ENCODE measurements at regions not wholly inside any gene's neighbourhood (a gene's known extent, or its start where the extent isn't known, plus 50 kb on each side); places are given as distances from the start of the nearest gene placed in this dataset.
A peak's percentile ranks its signal among the peaks of the same experiment; 100 is the strongest.

DNA sequence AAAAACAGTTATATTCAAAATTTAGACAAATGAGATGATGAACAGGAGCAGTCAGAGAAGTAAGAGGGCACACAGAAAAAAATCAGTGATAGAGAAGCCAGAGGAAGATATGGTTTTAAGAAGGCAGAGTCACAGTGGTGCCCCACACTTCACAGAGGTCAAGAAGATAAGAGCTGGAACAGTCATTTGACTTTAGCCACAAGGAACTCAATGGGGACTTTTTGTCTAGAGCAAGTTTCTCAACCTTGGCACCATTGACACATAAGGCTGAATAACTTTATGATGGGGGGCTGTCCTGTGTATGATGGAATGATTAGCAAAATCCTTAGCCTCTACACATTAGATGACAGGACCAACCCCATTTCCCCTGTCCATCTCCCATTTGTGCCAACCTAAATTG lies 172.8 kb upstream of the PLEKHG7 start:
- no peak for DNase-seq

DNA sequence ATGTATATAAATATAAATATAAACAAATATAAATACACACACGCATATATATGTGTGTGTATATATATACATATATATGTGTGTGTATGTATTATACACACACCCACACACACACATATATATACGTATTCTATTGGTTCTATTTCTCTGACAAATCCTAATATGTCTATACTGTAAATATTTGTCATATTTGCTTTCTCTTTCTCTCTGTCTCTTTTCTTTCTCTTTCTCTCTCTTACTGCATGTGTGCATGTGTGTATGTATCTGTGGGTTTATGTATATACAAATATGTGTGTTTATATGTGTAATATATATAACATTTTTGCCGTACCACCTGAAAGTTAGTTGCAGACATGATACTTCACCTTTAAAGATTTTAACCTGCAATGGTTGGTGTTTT lies 174.2 kb upstream of the PLEKHG7 start:
- DNase-seq = no peak

- no peak for DNase-seq
Observed at GRCh38 chr12:92528097-92528496, 174.7 kb upstream of the PLEKHG7 start.

GRCh38 chr12:92524489-92524888 lies 178.3 kb upstream of the PLEKHG7 start:
- DNase-seq = no peak

DNA sequence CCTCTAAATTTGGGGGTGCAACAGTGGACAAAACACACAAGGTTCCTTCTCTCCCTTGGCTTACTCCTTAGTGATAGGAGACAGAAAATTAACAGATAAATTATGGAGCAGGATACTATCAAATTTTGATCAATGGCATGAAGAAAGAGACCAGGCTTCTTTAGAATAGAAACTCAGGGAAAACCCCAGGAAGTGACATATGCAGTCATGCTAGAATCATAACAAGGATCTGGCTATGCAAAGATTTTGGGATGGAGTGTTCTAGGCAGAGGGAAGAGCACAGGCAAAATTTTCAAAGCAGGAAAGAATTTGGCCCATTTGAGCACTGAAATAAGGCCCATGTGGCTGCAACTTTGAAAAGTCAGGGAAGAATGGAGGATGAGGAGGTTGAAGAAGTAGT lies 182.3 kb upstream of the PLEKHG7 start:
- no peak for DNase-seq

- no peak for DNase-seq
Observed at GRCh38 chr12:92519284-92519683, 183.5 kb upstream of the PLEKHG7 start.

- DNase-seq = no peak
Observed at GRCh38 chr12:92518071-92518470, 184.7 kb upstream of the PLEKHG7 start.

DNA sequence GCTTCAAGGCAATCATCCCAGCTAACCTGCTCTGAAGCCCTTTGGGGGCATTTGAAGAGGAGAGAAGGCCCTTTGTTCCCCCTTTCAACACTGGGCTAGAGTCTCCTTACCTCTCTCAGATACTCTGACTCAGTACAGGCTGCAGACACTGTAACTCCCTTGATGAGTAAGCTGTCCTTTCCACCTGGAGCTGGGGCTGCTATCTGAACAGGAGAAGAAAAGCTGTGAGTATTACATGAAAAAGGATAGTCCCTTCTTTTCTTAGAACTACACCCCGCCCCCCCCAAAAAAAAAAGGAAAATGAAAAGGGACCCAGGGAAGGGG lies 186.6 kb upstream of the PLEKHG7 start:
- DNase-seq = no peak

- DNase-seq = no peak
Observed at GRCh38 chr12:92513231-92513730, 189.5 kb upstream of the PLEKHG7 start.

GRCh38 chr12:92511786-92512185 lies 191.0 kb upstream of the PLEKHG7 start:
- DNase-seq = no peak

DNA sequence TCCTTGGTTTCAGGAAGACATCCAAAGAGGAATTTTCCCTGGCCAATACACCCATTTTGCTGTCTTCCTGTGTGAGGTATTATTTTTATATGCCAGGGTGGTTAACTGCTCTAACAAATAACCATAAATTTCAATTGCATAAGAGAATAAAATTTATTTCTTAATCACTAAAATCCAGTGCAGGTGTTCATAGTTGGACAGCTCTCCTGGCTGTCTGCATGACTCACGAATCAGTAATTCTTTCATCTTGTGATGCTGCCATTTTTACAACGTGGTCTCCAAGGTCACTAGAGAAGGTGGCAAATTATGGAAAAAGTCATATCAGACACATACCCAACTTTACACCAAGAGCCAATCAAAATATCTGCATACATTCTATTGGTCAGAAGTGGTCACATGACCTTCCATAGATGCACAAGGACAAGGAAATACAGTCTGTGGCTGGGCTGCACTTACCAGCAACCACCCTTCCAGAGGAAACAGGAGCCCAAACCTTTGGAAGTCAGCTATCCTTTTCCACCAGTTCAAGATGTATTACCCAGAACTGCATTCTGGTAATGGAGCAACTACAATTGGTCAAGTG lies 193.5 kb upstream of the PLEKHG7 start:
- DNase-seq = no peak

- no peak for DNase-seq
Observed at GRCh38 chr12:92506891-92507290, 195.9 kb upstream of the PLEKHG7 start.

- no peak for DNase-seq
Observed at GRCh38 chr12:92506460-92506859, 196.3 kb upstream of the PLEKHG7 start.

DNA sequence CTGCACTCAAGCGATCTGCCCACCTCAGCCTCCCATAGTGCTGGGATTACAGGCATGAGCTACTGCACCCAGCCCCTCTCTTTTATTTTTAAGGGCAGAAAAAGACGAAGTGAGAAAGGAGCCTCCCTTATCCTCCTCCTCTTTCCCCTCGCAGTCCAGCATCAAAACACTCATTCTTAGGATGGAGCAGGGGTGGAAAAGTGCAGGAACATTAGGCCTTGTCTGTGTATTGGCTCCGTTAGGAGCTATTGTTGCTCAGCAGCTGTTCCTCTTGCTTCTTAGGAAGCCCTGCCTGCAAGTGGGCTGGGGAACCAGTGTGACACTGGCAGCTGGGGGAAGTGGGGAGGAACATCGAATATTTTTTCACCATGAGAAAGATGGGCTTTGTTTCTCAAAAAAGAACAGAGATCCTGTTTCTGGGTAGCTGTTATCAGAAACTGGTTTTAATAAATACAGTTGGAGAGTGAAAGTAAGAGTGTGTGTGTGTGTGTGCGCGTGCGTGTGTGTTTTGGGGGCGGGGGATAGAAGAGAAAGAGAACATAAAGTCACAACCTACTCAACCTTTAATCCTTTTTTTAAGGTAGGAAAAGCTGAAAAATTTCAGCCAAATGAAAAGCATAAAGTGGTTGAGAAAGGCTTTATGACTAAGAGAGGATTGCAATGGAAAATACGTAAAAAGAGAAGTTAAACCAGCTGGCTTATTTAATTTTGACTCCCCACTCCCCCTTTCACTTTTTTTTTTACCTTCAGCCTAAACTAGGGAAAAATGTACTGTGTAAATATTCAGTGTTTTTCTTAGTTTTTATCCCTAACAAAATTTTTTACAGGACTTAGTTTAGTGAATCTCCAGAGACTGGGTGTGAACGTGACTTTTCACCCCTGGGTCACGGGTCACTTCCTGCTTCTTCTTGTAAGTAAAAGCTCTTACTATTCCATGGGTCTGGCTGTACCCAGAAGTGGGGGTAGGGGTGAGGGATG lies 197.2 kb upstream of the PLEKHG7 start:
- no peak for DNase-seq

DNA sequence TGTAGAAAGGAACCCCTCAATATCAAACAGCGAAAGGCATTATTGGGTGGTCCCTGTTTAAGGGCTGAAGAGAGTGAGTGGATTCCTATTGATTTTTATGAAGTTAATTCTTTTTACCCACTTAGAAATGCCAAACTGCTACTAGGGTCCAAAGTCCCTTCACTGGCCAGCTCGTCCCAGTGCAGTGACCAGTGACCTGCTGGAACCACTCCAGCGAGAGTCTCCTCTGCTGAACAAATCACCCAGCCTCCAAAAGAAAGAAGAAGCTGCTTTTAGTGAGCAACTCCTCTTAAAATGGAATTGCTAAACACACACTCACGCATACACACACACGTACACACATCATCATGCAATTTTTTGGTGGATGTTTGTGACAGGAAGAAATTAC lies 198.2 kb upstream of the PLEKHG7 start:
- no peak for DNase-seq

DNA sequence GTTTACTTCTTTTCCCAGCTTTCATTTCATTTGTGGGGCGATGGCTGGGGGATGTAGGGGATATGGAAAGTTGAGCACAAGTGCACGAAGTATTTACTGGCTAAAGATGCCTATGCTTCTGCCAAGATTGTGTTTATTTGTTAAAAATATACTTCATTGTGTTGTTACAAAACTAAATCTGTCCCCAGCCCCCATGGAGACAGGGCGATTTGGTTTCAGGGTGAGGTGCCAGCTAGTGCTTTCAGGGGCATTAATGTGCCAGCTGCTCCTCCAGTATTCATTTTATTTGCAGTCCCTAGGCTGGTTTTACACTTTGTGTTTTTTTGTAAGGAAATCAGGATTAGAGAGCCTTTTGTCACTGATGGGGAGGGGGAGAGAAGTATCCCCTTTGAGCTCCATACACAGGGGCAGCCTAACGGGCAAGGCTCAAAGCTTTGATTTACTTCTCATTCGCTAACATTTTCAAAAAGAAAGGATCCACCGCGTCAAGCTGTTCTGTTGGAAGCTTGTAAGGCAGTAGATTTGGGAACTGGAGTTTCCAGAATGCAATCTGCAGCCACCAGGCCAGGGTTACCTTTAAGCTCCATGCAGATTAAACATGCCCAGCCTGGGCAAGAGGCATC lies 198.7 kb upstream of the PLEKHG7 start:
- no peak for DNase-seq

DNA sequence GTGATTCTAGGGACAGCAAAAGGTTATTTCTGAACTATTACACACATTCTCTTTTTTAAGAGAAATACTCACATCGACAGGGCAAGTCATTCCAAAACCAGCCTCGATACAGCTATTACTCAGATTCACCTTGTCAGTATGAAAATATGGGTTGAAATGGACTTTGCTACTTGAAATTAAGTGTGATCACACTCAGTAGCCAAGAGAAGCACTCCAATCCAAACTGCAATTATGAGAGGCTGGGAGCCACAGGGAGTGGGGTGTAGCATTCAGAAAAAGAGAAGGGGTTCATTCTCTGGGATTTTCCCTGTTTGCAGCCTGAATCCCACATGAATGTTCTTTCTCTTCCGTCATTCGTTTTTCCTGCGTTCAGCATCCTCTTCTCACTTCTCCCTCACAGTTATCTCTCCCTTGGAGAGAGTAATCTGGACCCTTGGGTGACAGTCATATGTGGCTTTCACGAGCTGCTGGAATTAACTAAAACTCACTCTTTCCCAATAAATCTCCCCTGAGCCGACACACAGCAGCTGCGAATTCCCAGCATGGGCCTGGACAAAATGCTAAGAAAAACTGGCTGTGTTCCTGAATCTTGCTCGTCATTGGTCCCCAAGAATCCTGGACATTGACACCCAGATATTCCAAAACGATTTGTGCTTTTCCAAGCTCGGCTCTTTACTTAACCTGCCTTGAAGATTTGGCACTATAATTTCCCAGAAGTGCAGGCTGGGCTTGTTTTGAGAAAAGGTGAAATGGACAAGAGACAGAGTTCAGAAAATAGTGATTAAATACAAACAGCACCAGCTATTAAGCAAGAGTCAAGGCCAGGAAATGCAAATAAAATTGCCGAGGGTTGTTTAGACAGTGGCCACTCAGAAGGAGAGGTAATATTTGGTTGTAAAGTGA lies 199.5 kb upstream of the PLEKHG7 start:
- DNase-seq = no peak

GRCh38 chr12:92502417-92503028 lies 200.3 kb upstream of the PLEKHG7 start:
- DNase-seq = peak; percentile 11

- DNase-seq = no peak
Observed at GRCh38 chr12:92496790-92497189, 206.0 kb upstream of the PLEKHG7 start.

DNA sequence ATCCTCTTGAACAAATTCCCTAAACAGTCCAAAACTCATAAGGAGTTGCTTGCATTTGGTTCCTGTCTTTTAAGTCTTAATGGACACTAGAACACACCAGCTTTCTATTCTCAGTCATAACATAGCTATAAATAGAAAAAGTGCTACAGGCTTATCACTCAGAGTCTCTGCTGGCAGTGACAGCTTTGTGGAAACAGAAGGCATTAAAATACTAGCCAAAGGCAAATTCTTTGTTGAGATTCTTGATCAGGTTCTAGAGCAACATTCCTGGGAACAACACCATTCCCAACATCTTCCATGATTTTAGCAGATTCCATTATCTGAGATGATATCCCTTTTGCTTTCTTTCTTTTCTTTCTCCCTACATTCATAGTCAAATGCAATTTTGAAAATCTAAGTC lies 207.7 kb upstream of the PLEKHG7 start:
- DNase-seq = no peak

- no peak for DNase-seq
Observed at GRCh38 chr12:92493816-92494215, 209.0 kb upstream of the PLEKHG7 start.

DNA sequence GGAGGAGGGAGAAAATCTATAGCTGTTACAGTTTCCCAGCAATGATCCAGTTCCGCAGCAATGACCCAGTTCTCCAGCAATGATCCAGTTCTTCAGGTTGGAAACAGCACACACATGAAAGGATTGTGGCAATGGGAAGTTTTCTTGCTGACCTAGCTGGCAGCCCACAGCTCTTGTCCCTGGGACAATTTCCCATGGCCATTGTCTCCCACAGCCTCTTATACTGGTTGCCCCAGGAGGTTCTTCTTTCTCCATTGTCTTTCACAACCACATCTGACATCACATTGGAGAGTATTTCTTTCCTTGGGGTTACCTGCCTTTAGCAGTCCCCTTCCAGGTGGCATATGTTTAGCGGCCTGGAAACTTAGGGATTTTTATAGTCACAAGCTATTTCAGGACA lies 209.8 kb upstream of the PLEKHG7 start:
- no peak for DNase-seq

Data from hematopoietic multipotent progenitor cell treated with erythropoietin and hydrocortisone succinate and interleukin-3 and kit ligand, for 8 days (in vitro differentiated cells).